GM21619 (cell line): ENCODE measurements at regions not wholly inside any gene's neighbourhood (a gene's known extent, or its start where the extent isn't known, plus 50 kb on each side); places are given as distances from the start of the nearest gene placed in this dataset.
"Not testable (repeated sequence)": the region's sequence is repeated elsewhere in the genome, so short reads cannot be mapped to it uniquely, and the experiment has no call there.

ENCODE experiments used
- ATAC-seq: cut with Tn5 transposase; IDR thresholded peaks from one replicate; pipeline ENCODE4 v1.9.1; 2021; ENCODE audit not compliant: unreplicated experiment

GRCh38 chr5:39907267-39907951 is 482.6 kb upstream of the DAB2 start:
- ATAC-seq = not testable (repeated sequence)

- ATAC-seq = no peak
These were observed 481.4 kb upstream of the DAB2 start for GRCh38 chr5:39906146-39906545.

GRCh38 chr5:39905356-39905755 is 480.6 kb upstream of the DAB2 start:
- ATAC-seq = no peak

- ATAC-seq = no peak
These were observed 477.8 kb upstream of the DAB2 start for GRCh38 chr5:39902626-39903025.

- no peak for ATAC-seq
These were observed 474.0 kb upstream of the DAB2 start for GRCh38 chr5:39898731-39899130.

- ATAC-seq = no peak
These were observed 471.9 kb upstream of the DAB2 start for GRCh38 chr5:39896706-39897105.

GRCh38 chr5:39896104-39896503 is 471.3 kb upstream of the DAB2 start:
- ATAC-seq = no peak

- no peak for ATAC-seq
These were observed 467.9 kb upstream of the DAB2 start for GRCh38 chr5:39892708-39893107.

GRCh38 chr5:39891376-39891775 is 466.6 kb upstream of the DAB2 start:
- no peak for ATAC-seq

- no peak for ATAC-seq
These were observed 456.2 kb upstream of the DAB2 start for GRCh38 chr5:39880985-39881384.

- ATAC-seq = no peak
These were observed 452.7 kb upstream of the DAB2 start for GRCh38 chr5:39877479-39877878.

GRCh38 chr5:39876146-39876545 is 451.4 kb upstream of the DAB2 start:
- ATAC-seq = no peak

GRCh38 chr5:39870137-39870536 is 445.4 kb upstream of the DAB2 start:
- ATAC-seq = no peak

- no peak for ATAC-seq
These were observed 444.6 kb upstream of the DAB2 start for GRCh38 chr5:39869396-39869795.

GRCh38 chr5:39867923-39868322 is 443.1 kb upstream of the DAB2 start:
- ATAC-seq = no peak

GRCh38 chr5:39863926-39864552 is 439.3 kb upstream of the DAB2 start:
- ATAC-seq = no peak

GRCh38 chr5:39857041-39857440 is 432.3 kb upstream of the DAB2 start:
- ATAC-seq = no peak

- ATAC-seq = no peak
These were observed 430.1 kb upstream of the DAB2 start for GRCh38 chr5:39854771-39855410.

- no peak for ATAC-seq
These were observed 425.5 kb upstream of the DAB2 start for GRCh38 chr5:39850291-39850690.

GRCh38 chr5:39846144-39846543 is 421.4 kb upstream of the DAB2 start:
- ATAC-seq = peak; percentile 64

GRCh38 chr5:39843767-39844166 is 419.0 kb upstream of the DAB2 start:
- no peak for ATAC-seq

GRCh38 chr5:39835371-39835770 is 410.6 kb upstream of the DAB2 start:
- ATAC-seq = no peak
